ENCODE measurements at regions not wholly inside any gene's neighbourhood (a gene's known extent, or its start where the extent isn't known, plus 50 kb on each side); places are given as distances from the start of the nearest gene placed in this dataset.

- Histone ChIP-seq H3K9me2 (no peaks in the 10 kb centered on the region), H3K4me2 (no peak overlapping the region), H2AFZ (ENCODE audit: low read depth) (no peak overlapping the region), H3K4me1 (ENCODE audit: control insufficient read depth in 1 of 2, insufficient read depth in 2 of 2, low read depth in 1 of 2, low read length in 1 of 2) (peaks cover 0 to 3% of the 10 kb centered on the region in 2 experiments; a peak in 2 of 4 replicates), H3K27me3 (ENCODE audit: insufficient read depth) (no peaks in the 10 kb centered on the region), H3K27ac (ENCODE audit: low read depth in 2 of 2, low read length in 1 of 2) (no peak overlapping the region), H3K9me3 (no peaks in the 10 kb centered on the region; the same call in 1 of the 2 replicates), H3K36me3 (replicated peaks in 1 of 2; ENCODE audit: control insufficient read depth in 1 of 2, insufficient read depth in 2 of 2, low read length in 1 of 2) (no peaks in the 10 kb centered on the region), H3K79me2 (ENCODE audit: insufficient read depth) (no peaks in the 10 kb centered on the region), H3K4me3 (ENCODE audit: low read depth in 2 of 2, low read length in 1 of 2) (no peak overlapping the region), H4K20me1 (ENCODE audit: insufficient read depth) (no peaks in the 10 kb centered on the region), H3F3A (replicated peaks; ENCODE audit: insufficient read depth) (no peaks in the 10 kb centered on the region), H3K9ac (no peak overlapping the region)
- ChIA-PET POLR2A (no interaction called here), CTCF (no interaction called here)
- TF ChIP-seq RXRA (IDR thresholded peaks at IDR 0.05; ENCODE audit: borderline replicate concordance, low read depth) (no peak), RFX5 (IDR thresholded peaks at IDR 0.05; ENCODE audit: low read length) (no peak)
- TF ChIP-seq, protein P1, sequence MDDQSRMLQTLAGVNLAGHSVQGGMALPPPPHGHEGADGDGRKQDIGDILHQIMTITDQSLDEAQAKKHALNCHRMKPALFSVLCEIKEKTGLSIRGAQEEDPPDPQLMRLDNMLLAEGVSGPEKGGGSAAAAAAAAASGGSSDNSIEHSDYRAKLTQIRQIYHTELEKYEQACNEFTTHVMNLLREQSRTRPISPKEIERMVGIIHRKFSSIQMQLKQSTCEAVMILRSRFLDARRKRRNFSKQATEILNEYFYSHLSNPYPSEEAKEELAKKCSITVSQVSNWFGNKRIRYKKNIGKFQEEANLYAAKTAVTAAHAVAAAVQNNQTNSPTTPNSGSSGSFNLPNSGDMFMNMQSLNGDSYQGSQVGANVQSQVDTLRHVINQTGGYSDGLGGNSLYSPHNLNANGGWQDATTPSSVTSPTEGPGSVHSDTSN (IDR thresholded peaks at IDR 0.05), result no peak
- 74% methylated on average over 4 of the region's 4 CpGs for WGBS (ENCODE audit: low lambda C conversion rate)
- no peak for DNase-seq
Observed at GRCh38 chr3:18194431-18194830, 230.7 kb downstream of the SATB1 start.

- no peaks in the 10 kb centered on the region for H4K20me1 ChIP-seq (ENCODE audit: insufficient read depth)
- no peaks in the 10 kb centered on the region for H3K79me2 ChIP-seq (ENCODE audit: insufficient read depth)
- CTCF ChIA-PET, result no interaction called here
- H3K4me1 ChIP-seq (ENCODE audit: control insufficient read depth in 1 of 2, insufficient read depth in 2 of 2, low read depth in 1 of 2, low read length in 1 of 2), result peaks cover 0 to 7% of the 10 kb centered on the region in 2 experiments; a peak in 2 of 4 replicates
- no peak overlapping the region for H3K9ac ChIP-seq
- no peaks in the 10 kb centered on the region for H3F3A ChIP-seq (replicated peaks; ENCODE audit: insufficient read depth)
- no peaks in the 10 kb centered on the region for H3K9me2 ChIP-seq
- no peaks in the 10 kb centered on the region; the same call in 1 of the 2 replicates for H3K9me3 ChIP-seq
- H3K27ac ChIP-seq (ENCODE audit: low read depth in 2 of 2, low read length in 1 of 2), result no peak overlapping the region
- DNase-seq, result no peak
- no peaks in the 10 kb centered on the region for H3K36me3 ChIP-seq (replicated peaks in 1 of 2; ENCODE audit: control insufficient read depth in 1 of 2, insufficient read depth in 2 of 2, low read length in 1 of 2)
- no peak overlapping the region for H2AFZ ChIP-seq (ENCODE audit: low read depth)
- no peak overlapping the region for H3K4me2 ChIP-seq
- POLR2A ChIA-PET, result no interaction called here
- TF ChIP-seq REST (IDR thresholded peaks at IDR 0.05; ENCODE audit: low read depth, low read length), result no peak
- TF ChIP-seq, protein P2, sequence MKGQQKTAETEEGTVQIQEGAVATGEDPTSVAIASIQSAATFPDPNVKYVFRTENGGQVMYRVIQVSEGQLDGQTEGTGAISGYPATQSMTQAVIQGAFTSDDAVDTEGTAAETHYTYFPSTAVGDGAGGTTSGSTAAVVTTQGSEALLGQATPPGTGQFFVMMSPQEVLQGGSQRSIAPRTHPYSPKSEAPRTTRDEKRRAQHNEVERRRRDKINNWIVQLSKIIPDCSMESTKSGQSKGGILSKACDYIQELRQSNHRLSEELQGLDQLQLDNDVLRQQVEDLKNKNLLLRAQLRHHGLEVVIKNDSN (IDR thresholded peaks at IDR 0.05; ENCODE audit: borderline replicate concordance, low read depth), result no peak
- TF ChIP-seq TCF12 (IDR thresholded peaks at IDR 0.05), result no peak
- no peak for TF ChIP-seq CTCF (IDR thresholded peaks at IDR 0.05)
- TF ChIP-seq GABPA (IDR thresholded peaks at IDR 0.05; ENCODE audit: low read depth), result no peak
- TF ChIP-seq NRF1 (IDR thresholded peaks at IDR 0.05; ENCODE audit: low read depth, low read length), result no peak
- no peak for TF ChIP-seq FOXM1 (IDR thresholded peaks at IDR 0.05; ENCODE audit: low read depth)
- TF ChIP-seq RCOR1 (IDR thresholded peaks at IDR 0.05; ENCODE audit: low read length), result no peak
- no peak for TF ChIP-seq YY1 (IDR thresholded peaks at IDR 0.05; ENCODE audit: low read depth)
- no peak for TF ChIP-seq MXI1 (IDR thresholded peaks at IDR 0.05; ENCODE audit: low read depth, low read length)
- no peak for TF ChIP-seq FOSL2 (IDR thresholded peaks at IDR 0.05; ENCODE audit: borderline replicate concordance, low read depth)
- no peak for TF ChIP-seq EZH2phosphoT487 (IDR thresholded peaks at IDR 0.05; ENCODE audit: borderline replicate concordance, low read depth)
- TF ChIP-seq IRF3 (IDR thresholded peaks at IDR 0.05; ENCODE audit: low read depth, low read length), result no peak
- TF ChIP-seq EP300 (IDR thresholded peaks at IDR 0.05; ENCODE audit: borderline replicate concordance in 1 of 2, low read depth in 1 of 2, low read length in 1 of 2), result no peak
- TF ChIP-seq SMC3 (IDR thresholded peaks at IDR 0.05; ENCODE audit: low read depth, low read length), result no peak
- no peak for TF ChIP-seq ELF1 (IDR thresholded peaks at IDR 0.05)
- TF ChIP-seq, protein P3, sequence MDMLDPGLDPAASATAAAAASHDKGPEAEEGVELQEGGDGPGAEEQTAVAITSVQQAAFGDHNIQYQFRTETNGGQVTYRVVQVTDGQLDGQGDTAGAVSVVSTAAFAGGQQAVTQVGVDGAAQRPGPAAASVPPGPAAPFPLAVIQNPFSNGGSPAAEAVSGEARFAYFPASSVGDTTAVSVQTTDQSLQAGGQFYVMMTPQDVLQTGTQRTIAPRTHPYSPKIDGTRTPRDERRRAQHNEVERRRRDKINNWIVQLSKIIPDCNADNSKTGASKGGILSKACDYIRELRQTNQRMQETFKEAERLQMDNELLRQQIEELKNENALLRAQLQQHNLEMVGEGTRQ (IDR thresholded peaks at IDR 0.05; ENCODE audit: borderline replicate concordance, low read depth, low read length), result no peak
- H3K27me3 ChIP-seq (ENCODE audit: insufficient read depth), result no peaks in the 10 kb centered on the region
- no peak overlapping the region for H3K4me3 ChIP-seq (ENCODE audit: low read depth in 2 of 2, low read length in 1 of 2)
Observed at GRCh38 chr3:18190646-18191045, 234.5 kb downstream of the SATB1 start.

Data from SK-N-SH (cell line).